GM18870 (cell line): ENCODE measurements at regions not wholly inside any gene's neighbourhood (a gene's known extent, or its start where the extent isn't known, plus 50 kb on each side); places are given as distances from the start of the nearest gene placed in this dataset.
A peak's percentile ranks its signal among the peaks of the same experiment; 100 is the strongest.
"Not testable (repeated sequence)": the region's sequence is repeated elsewhere in the genome, so short reads cannot be mapped to it uniquely, and the experiment has no call there.

Source experiments
- ATAC-seq: cut with Tn5 transposase; IDR thresholded peaks from one replicate; pipeline ENCODE4 v1.9.1; 2021; ENCODE audit warnings: moderate library complexity; ENCODE audit not compliant: unreplicated experiment

DNA sequence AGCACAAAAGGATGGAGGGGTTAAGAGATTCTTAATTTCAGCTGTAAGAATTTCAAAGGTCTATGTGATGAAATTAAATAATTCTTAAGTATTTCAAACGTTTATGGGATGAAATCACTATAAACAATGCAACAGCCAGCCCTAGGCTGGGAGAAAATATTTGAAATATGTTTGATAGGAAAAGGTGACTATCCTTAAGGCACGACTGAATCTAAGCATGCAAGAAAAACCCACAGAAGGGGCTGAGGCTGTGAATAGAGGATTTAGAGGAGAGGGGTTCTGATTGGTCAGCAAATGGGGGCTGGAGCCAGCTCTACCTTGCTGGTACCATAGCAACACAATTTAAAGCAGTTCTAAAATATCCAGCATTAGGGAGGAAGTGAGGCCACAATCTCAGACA, 220.8 kb upstream of the ATP10A start:
- no peak for ATAC-seq

DNA sequence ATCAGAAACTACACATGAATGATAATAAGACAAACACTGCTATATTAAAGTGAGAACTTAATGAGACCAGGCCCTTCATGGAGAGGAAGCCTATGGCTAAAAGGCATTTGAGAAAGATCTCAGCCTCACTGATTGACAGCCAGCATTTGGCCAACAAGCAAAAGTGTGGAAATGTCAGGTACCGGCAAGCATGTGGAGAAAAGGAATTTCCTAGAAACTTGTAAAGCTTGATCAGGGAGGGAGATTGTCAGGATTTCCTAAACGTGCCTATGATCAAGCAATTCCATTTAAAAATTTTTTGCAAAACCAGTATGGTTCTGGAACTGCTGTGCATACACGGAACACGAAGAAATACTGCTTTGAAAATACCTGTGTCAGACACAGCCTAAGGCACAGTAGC, 220.3 kb upstream of the ATP10A start:
- ATAC-seq, result no peak

DNA sequence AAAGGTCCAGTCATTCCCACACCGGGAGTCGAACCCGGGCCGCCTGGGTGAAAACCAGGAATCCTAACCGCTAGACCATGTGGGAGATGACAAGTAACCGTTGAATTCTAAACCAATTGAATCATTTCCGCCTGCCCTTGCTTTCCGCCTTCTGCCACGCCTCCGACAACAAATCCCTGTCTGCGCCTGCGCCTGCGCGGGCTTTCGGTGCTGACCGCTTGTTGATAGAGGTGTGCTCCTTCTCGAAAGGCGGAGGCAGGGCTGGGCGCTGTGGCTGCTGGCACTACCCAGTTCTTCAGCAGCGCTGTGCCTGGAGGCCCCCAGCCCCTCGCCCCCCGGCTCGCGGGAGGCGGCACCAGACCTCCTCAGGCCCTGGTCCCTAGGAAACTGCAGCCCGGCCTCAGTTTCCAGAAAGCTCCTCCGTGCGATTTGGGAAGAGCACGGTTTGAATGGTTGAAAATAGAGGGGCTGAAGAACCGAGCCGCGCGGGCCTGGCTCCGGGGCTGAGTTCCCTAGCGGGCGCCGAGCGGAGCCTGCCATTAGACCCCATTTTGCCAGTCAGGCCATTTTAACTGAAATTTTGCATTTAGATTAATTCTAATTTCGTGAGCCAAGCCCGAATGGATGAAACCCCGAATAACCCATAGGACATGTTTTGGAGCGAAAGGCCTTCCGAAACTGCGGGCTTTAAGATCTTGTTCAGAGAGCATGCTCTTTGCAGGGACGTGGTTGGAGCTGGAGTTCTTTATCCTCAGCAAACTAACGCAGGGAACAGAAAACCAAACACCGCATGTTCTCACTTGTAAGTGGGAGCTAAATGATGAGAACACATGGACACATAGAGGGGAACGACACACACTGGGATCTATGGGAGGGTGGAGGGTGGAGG, 219.3 kb upstream of the ATP10A start:
- peak; percentile 88 for ATAC-seq

DNA sequence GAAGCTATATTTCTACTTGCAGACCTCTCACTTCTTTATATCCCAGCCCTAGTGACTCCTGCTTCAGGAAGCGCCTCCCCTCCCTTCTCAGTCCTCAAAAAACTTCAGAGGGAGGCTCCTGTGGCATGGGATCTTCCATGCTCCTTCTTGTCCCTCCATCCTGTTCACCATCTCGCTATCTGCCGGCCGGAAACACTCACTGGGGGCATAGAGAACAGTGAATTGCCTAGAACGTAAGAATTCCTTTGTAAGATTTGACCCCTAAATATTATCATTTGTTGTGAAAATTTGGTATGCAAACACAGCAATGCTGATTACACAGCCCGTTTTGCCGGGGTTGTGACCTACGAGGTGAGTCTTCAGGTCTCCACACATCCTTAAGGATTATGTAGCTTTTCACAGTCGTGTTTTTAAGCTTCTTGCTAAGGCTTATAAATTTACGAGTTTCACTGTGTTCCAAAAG, 218.7 kb upstream of the ATP10A start:
- ATAC-seq, result no peak

DNA sequence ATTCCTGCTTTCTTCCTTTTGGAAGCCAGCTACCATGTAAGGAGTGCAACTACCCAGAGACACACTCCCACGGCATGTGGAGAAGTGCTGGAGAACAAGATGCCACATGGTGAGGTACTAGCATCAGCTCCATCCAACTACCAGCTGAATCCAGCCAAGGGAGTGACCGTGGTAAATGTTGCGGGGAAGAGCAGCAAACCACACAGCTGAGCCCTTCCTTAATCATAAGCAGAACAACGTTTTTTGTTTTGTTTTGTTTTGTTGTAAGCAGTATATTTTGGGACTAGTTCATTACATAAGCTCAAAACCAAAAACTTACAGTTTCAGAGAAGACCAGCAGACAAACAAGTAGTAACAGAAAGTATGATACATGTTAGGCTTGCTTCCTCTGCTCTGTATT, 212.6 kb upstream of the ATP10A start:
- ATAC-seq, result no peak

DNA sequence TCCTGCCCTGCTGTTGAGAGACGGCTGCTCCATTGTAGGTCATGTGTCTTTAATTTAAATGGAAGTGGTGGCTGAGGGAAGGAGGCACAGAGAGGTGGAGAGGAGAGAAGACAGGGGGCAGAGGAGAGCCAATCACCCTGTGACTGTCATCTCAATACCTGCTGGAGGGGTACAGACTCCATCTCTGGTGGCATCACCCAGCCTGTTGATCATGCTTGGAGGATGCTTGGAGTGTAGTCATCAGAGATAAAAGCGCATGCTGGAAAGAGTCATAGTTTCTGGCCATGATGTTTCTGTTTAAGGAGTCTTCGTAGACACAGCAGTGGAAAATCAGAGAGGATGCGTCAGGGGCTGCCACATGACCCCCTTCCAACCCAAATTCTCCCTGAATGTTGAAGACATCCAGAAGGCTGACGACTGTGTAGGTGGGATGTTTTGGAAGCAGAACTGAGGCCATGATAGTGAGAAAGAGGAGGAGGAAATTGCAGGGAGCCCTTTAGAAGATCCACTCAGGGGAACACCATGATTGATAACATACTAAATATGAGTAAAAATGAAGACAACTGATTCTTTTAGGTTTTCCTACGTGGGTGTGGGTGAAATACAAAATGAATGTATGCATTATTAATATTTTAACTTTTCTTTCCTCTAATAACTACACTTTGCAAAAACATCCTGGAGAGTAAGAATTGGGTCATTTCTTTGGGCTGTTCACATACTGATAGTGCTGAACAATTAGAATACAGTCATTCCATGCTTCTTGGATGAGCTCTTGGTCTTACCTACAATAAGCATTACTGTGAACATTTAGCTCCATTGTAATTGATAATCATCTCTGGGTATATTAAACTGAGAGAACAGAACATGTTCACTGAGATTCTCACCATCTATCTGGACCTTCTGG, 210.6 kb upstream of the ATP10A start:
- ATAC-seq, result no peak

DNA sequence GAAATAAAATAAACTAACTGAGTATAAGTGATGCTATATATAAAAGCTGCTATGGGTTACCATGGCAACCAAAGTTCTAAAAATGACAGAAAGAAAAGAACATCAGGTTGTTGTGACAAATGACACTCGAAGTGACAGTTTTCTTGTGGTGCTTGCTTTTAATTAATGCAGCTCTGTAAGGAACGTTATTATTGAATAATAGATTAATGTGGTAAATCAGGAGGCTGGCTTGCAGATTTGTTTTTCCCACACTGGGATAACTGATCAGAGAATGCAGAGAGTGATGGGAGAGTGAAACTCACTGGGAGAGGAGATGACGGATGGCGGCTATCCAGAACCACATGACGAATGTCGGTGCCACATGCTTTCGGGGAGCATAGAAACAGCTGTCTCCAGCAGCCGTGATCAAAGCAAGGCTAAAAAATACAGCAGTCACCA, 207.0 kb upstream of the ATP10A start:
- ATAC-seq, result no peak

DNA sequence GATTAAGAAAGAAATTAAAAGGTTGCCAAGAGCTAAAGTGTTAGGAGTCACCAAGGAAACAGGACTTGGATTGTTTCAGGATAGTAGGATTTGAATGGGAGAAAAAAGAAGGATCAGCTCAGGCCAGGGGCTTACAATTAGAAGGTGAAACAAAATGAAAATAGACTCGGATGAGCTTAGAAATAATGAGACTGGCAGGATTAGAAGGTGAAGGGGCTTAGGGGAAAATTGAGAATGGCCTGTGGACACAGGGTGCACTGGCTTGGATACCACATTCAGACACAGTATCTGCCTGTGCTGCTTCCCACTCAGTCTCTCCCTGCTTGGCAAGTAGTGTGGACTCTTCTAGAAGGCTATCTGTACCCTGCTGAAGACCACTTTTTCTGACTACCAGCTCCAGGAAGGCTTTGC, 206.1 kb upstream of the ATP10A start:
- no peak for ATAC-seq

DNA sequence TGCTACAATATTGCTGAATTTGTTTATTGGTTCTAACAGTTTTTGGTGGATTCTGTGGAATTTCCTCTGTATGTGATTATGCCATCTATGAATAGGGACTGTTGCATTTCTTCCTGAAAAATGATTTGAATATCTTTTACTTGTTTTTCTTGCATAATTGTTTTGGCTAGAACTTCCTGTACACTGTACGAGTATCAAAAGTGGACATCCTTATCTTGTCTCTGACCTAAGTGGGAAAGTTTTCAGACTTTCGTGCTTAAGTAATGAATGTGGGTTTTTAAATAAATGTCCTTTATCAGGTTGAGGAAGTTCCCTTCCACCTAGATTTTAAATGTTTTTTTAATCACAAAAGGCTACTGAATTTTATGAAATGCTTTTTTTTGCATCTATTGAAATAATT, 203.8 kb upstream of the ATP10A start:
- ATAC-seq, result no peak

DNA sequence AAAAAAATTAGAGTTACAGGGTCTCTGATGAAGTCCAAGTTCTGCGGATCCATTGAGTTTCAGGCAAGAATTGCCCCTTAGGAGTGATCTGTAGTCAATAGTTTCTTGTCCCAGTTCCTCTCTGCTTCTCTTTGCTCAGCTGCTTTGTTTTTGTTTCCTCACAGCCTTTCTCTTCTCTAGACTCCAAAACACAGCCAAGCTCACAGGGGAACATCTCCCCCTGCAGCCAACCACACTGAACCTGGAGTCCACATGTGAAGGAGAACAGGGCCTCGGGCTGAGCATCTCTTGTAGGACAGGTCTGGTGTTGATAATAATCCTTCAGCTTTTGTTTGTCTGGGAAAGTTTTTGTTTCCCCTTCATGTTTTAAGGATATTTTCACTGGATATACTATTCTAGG, 202.6 kb upstream of the ATP10A start:
- ATAC-seq, result no peak

DNA sequence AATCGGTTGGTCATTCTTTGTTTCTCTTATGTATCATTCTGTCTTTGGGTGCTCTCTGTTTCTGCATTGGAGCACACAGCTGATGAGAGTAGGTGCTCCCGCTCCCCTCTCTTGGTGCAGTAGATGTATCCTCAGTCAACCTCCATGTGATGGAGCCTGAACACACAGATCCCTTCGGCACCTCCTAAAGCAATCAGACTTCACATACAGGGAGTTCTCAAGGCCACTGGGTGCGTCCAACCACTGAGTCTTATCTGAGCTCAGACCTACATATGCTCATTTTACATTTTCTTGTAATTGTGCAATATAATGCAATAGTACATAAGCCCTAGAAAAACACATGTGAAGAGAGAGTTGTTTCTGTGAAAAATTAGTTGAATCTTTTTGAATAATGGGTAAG, 198.1 kb upstream of the ATP10A start:
- no peak for ATAC-seq

DNA sequence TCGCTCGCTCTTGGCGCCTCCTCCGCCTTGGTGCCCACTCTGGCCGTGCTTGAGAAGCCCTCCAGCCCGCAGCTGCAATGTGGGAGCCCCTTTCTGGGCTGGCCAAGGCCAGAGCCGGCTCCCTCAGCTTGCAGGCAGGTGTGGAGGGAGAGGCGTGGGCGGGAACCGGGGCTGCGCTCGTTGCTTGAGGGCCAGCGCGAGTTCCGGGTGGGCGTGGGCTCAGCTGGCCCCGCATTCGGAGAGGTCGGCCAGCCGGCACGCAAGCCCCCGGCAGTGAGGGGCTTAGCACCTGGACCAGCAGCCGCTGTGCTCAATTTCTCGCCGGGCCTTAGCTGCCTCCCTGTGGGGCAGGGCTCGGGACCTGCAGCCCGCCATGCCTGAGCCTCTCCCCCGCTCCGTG, 193.6 kb upstream of the ATP10A start:
- ATAC-seq, result not testable (repeated sequence)

DNA sequence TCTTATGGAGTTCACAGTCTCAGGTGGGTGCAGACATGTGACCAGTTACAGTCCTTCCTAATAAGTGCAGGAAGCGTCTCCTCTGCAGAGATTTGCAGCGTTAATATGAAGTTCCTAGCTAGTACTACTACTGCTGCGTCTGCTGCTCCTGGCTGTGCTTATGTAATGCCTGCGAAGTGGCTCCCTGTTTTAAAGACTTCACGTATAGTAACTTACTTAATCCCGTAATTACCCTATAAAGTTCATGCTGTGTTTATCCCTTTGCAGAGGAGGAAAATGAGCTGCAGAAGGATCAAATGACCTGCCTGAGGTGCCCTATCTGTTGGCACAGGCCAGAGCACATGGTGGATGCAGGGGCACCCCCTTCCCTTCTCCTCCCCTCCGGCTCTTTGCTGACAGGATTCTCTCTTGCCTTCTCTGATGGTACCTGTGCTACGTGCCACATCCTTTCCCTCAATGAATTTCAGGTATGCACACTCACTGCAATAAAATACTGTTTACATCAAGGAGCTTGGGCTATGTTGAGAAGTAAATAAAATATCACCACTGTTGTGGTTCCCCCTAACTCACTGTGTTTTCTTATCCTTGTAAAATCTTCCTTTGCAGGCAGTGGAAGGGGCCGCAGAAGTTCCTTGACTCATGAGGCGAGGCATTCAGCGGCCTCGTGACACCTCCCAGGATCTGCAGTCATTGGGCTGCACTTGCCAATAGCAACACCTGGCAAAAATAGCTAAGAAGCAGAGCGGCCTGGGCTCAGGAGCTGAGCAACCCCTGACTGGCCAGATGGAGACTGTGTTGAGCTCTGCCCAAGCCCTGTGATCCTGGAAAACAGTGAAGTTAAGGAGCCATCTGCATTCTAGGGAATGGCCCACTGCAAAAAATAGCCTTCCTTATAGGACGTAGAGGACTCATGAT, 188.9 kb upstream of the ATP10A start:
- ATAC-seq, result no peak

DNA sequence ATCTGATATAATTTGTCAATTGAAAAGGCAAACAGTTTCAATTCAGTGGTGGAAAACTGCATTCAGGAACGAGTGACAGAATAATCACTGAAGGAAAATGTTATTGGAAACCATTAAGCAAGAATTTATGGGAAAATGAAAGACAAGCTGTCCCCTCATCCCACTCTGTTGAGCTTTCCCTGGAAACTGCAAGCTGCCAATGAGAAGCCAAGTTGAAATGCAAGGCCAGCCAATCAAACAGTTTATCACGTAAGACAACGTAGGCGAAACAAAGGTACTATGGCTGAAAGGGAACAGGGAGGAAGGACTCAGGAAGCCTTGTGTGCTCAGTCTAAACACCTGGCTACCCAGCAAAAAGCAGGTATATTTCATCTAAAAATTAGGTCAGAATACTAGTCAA, 187.9 kb upstream of the ATP10A start:
- no peak for ATAC-seq

DNA sequence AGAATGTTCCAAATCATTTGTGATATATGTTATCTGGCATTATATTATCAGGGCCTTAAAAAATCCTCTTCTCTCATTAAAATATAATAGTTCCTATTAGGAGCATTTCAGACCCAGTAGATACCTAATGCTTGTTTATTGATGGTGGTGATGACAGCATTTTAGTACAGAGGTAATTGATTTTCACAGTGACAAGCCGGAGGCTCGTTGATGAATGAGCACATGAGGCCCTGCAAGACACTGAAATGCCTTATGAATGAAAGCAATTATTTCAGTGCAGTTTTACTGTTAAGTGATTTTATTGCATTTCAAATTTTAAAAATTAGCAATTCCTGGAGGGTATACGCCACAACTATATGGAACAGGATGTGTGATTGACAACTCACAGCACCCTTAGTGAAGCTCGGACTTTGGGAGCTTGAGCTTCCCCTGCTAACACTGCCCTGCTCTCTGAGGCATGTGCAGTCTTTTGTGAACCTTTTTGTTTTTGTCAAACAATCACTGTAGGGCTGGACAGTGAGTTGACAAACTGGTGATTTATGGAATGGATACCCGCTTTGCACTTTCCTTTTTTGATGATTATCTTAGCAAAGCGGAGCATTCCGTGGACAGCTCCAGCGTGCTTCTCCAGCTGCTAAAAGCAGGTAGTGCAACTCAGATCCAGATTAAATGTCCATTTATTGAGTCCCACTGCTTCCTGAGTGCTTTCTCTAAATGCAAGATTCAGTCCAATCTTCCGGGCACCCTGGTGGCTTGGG, 187.0 kb upstream of the ATP10A start:
- no peak for ATAC-seq

DNA sequence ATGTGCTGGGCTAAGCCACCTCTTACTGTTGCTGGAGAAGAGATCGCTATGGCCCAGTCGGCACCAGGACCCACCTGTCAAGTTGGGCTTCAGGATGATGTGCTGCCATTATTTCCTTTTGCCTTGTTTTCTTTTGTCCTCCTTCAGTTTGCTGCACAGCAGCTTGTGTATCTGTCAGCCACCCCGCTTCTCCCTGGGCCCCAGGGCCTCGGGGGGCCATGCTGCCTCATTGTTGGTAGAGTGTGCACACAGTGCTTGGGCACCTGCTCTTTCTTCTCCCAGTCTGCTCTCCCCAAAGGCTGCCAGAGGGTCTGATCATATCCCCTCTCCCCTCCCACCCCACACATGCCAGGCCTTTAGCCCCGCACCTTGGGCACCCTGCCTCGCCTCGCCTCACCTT, 185.5 kb upstream of the ATP10A start:
- ATAC-seq, result no peak

DNA sequence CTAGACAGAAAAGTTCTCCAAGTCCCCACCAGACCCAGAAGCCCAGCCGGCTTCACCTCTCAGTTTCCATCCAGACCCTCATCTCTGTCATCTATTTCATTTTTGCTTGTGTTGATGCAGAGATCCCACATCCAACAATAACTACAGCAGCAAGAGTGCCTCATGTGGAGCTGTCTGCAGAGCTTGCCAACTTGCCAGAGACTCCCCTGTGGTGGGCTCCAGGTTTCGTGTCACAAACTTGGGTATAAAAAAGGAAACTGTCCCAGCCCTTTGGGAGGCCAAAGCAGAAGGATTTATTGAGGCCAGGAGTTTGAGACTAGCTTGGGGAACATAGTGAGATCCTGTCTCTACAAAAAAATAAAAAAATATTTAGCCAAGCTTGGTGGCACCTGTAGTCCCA, 182.4 kb upstream of the ATP10A start:
- ATAC-seq, result no peak

DNA sequence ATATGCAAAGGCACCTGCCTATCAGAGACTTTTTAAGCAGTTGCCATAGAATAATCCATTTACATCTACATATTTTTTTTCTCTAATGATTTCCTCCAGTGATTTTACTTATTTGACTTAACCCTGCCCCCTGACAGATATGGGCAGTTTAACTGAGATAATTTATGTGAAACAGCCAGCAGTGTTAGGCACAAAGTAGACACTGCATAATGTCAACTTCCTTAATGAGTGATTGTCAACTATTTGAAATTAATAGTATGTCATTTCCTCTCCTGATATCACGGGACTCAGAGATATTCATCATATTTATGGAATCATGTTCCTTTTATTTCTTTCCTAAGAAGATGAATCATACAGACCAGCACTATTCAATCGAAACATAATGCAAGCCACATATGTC, 179.9 kb upstream of the ATP10A start:
- ATAC-seq, result no peak

DNA sequence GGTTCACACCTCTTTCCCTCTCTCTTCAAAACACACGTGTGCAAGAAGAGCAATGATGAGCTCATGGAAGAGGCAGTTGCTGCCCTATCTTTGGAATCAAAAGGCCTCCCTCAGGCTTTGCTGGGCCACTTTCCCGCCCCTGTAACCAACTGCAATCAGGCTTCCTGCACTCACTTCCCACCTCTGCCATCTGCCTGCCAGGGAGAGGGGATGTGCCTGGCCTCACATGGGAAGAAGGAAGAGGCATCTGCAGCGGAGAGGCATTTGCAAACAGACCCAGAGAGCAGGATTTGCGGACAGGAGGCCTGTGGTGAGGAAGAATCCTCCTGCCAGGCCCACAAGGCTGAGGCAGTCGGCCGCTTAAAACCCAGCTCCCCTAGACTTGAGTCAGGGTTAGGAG, 175.6 kb upstream of the ATP10A start:
- ATAC-seq, result no peak

DNA sequence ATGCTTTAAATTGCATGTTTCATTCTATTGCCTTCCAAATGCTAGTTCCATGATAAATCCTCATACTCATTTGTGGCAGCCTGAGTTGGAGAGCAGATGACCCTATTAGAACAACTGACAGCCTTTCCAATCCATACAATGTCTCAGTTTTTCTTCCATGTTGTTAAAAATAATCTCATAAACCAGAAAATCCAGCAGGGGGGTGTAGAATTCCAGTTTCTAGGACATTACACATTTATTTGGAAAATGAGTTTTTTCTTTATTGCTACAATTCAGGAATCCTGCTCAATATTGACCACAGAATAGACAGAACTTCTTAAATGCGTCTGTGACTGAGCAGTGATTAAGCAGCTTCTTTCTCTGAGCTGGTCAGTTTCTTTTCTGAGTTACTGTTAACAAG, 174.2 kb upstream of the ATP10A start:
- no peak for ATAC-seq
